HG03064 (cell line): ENCODE measurements at regions not wholly inside any gene's neighbourhood (a gene's known extent, or its start where the extent isn't known, plus 50 kb on each side); places are given as distances from the start of the nearest gene placed in this dataset.
"Not testable (repeated sequence)": the region's sequence is repeated elsewhere in the genome, so short reads cannot be mapped to it uniquely, and the experiment has no call there.

ENCODE experiments used
- ATAC-seq: cut with Tn5 transposase; IDR thresholded peaks from one replicate; pipeline ENCODE4 v1.9.1; 2021; ENCODE audit warnings: low read depth; ENCODE audit not compliant: unreplicated experiment

DNA sequence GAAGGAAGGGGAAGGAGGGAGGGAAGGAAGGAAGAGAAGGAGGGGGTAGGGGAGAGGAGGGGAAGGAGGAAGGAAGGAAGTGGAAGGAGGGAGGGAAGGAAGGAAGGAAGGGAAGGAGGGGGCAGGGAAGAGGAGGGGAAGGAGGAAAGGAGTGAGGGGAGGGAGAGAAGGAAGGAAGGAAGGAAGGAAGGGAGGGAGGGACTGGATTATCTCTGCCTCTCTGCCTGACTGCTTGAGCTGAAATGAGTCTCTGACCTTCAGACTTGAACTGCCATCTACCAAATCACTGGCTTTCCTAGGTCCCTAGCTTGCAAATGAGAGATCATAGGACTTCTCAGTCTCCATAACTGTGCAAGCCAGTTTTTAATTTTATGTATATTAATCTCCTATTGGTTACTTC lies 436.8 kb downstream of the PREX1 start:
- no peak for ATAC-seq

DNA sequence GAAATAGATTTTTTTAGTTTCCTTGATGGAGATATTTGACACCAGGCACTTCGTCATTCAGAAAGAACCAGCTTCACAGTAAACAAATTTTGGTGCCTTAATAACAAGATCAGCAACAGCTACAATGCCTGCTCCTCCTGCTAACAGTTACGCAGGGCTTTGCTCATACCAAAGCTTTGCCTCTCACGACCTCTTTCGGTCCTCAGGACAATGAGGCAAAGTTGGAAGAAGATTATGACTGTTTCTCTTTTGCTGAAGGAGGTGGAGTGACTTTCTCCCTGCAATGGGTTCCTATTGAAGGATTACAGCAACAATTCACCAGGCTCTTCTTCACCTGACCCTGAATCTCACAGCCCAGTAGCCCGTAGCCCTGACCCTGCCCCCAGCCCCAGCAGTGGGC lies 440.1 kb downstream of the PREX1 start:
- no peak for ATAC-seq

DNA sequence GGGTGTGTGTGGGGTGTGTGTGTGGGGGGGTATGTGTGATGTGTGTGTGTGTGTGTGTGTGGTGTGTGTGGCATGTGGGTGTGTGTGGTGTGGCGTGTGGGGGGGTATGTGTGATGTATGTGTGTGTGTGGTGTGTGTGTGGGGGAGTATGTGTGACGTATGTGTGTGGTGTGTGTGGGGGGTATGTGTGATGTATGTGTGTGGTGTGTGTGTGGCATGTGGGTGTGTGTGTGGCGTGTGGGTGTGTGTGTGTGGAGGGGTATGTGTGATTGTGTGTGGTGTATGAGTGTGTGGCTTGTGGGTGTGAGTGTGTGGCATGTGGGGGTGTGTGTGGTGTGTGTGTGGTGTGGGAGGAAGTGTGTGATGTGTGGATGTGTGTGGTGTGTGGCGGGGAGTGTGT lies 442.3 kb downstream of the PREX1 start:
- no peak for ATAC-seq

DNA sequence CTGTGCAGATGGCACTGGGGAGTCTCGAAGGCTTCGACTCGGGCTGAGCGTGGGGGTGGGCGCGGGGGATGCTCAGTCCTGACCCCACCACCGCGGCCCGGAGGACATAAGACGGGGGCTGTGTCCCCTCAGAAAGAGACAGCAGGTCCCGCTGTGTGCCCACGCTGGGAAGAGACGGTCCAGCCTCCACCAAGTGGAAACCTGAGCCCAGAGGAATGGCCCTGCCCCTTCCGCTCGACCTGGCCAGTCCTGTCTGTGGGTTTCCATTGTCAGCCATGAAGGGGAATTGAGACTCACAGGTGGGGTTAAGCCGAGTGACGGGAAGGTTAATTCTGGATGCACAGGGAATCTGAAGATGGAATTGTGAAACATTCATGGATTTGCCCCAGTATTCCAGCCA lies 442.7 kb downstream of the PREX1 start:
- ATAC-seq, result no peak

DNA sequence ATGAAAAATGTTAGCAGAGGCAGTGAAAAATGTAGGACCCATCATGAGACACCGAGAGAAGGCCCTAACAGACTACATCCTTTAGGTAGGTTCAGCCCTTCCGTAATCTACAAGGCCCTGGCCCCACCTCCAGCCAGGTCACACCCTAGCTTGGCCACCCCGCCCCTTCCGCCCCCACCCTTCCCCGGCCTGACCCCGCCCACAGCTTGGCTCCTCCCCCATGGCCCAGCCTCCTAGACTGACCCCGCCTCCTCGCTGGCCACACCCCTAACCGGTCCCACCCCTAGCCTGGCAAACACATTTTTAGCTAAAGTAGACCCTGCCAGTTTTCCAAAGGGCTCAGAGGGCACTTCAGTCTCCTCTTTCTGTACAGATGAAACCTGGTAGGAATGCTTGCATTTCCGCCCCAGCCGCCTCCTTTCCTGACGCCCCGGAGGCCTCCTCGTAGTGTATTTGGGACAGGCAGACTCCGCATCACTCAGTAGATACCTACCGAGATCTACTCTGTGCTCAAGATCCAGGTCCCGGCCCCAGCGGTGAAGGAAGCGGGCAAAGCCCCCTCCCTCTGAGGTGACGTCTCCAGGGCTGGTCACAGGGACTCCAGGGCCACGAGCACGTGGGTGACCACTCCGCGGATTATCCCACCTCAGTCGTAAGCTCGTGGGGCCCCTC lies 443.5 kb downstream of the PREX1 start:
- no peak for ATAC-seq

DNA sequence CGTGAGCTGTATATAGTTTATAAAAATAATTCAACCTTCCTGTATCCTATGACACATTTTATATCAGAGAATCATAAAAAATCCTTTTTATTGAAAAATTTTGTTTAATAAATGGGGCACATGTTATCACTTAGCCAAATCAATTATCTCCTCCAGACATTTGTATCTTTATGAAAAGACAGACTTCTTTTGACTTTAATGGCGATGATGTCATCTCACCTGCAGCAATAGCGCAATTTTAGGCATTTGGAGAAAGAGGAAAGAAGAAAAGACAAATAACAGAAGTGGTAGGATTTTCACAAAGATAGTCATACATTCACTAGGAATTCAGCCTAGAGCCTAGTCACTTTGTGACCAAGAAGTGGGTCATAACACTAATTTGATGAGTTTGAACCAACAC lies 444.5 kb downstream of the PREX1 start:
- no peak for ATAC-seq

DNA sequence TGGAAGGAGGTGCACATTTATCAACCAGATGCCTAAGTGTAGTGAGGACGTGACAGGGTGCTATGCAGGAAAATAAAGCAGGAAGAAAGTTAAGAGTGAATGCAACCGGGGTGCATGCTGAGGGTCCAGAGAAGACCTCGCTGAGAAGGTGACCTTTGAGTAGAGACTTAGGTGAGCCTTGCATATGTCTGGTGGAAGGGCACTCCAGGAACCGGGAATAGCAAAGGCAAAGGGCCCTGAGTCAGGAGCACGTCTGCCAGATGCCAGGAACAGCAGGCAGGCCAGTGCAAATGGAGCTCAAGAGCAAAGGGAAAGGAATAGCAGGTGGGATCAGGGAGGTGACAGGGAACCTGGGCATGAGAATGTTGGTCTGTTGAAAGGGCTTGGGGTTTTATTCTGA lies 445.5 kb downstream of the PREX1 start:
- ATAC-seq, result no peak

DNA sequence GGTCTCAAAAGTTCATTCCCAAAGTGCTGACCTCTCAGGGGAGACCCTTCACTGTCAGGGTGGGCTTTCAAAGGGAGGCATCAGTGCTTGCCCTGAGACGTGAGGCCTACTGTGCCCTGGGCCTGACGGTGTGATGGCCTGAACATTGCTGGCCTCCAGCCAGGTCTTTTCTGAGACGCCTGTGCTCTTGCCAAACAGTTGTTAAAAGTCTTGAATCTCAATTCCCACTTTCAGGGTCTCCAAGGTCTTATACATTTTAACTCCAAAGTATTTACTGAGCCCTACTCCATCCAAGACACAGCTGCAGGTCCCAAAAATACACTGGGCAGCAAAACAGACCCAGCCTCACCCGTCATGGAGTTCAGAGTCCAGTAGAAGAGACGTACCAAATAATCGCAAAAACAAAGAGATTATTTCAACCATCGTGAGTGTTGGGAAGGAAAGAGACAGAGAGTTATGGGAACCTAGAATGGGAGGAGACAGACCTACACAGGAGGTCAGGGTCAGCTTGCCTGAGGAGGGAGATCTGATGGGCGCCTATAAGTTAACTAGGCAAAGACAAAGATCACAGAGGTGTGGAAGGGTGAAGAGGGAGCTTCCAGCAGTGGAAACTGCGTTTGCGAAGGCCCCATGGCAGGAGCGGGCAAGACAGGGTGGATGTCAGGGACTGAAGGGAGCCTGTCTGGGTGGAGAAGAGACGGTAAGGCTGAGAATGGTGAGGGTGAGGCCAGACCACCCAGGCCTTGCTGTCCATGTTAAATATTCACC lies 446.3 kb downstream of the PREX1 start:
- no peak for ATAC-seq

DNA sequence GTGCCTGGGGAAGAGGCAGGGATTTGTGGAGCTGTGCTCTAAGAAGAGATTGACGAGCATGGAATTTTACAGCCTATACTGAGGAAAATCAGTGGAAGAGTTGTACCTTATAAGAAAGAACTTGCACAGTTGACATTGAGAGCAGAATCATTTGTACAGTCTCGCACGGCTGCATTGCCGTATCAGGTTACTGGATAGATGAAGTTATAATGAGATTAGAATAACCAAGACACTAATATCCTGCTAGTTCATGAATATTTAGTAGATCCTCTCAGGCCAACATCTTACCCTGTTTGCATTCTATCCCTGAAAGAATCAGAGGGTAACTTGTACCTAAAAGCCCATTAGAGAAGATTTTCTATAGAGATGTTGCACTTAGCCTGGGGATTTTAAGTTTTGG lies 447.1 kb downstream of the PREX1 start:
- ATAC-seq, result no peak

DNA sequence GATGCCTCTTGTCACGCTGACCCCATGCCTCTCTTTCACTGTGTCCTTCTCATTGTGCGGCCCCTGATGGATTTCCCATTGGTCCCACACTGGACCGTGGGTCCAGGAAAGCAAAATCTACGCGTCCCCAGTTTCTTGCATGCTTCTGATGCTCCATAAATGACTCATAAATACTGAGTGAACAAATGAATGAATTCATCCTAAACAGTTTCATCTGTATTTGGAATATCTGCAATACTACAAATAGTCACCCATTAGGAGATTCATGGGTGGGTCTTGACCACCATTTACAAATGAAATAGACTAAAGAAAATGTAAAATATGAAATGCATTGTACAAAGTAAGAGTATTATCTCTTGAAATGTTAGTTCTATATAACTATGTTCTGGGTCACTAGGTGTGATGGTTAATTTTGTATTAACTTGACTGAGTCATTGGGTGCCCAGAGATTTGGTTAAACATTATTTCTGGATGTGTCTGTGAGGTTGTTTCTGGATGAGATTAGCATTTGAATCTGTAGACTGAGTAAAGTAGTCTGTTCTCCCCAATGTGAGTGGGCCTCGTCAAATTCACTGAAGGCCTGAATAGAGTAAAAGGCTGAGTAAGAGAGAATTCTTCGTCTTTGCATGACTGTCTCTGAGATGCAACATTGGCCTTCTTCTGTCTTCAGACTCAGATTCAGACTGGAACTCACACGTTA lies 448.7 kb downstream of the PREX1 start:
- ATAC-seq, result no peak

DNA sequence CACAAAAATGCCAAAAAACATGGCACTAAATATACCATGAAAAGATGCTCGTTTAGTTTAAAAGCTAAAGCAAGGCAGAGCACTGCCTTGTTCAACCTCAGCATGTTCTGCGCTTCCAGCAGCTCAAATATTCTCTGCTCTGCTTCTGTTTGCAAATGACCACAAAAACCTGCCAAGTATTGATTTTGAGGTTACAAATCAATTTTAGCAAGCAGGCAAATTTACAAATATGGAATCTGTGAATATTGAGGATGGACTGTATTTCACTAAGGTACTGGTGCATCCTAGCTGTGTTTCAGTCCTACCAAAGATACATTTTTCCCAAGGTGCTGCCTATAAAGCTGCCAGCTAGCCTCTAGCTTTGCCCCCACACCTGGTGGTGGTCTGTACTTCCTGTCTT lies 449.9 kb downstream of the PREX1 start:
- ATAC-seq, result no peak

DNA sequence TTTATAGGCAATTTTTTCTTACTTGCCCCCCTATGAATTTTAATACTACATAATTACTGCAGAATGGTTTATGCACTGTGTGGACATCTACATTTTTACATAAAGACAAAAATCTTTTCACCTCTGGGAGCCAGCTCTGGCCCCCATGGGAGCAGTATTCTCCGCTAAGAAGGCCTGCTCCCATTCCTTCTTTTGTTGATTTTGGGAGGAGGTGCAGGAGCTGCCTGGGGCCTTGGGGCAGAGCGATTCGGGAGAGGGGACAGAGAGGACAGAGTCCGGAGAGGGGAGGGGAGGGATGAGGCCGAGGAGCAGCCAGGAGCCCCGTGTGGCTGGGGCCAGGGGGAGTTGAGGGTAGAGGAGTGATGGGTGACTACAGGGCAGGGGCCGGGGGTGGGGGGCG lies 452.0 kb downstream of the PREX1 start:
- no peak for ATAC-seq

DNA sequence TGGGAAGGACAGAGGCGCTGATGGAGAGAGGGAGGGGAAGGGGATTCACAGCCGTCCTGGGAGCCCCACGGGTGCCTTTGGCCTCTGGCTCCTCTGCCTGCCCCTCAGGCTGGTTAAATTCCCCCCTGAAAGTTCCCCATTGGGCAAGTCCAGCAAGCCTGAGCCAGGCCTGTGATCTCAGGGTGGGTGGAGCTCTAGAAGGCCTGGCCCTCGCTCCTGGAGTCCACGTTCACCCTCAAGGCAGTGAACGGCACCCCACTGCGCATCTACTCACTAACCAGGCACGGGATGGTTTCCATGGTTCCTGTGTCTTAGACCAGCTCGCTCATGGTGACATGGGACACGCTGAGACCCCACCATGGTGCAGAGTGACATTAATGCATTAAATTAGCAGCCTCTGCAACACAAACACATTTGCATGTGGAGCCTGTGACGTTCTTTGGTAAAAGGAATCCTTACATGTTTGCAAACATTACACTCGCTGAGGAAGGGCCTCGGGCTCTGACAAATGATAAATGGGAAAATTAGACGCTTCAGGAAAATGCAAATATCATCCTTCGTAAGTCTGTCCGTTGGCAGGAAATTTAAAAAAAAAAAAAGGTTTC lies 452.7 kb downstream of the PREX1 start:
- ATAC-seq, result no peak

DNA sequence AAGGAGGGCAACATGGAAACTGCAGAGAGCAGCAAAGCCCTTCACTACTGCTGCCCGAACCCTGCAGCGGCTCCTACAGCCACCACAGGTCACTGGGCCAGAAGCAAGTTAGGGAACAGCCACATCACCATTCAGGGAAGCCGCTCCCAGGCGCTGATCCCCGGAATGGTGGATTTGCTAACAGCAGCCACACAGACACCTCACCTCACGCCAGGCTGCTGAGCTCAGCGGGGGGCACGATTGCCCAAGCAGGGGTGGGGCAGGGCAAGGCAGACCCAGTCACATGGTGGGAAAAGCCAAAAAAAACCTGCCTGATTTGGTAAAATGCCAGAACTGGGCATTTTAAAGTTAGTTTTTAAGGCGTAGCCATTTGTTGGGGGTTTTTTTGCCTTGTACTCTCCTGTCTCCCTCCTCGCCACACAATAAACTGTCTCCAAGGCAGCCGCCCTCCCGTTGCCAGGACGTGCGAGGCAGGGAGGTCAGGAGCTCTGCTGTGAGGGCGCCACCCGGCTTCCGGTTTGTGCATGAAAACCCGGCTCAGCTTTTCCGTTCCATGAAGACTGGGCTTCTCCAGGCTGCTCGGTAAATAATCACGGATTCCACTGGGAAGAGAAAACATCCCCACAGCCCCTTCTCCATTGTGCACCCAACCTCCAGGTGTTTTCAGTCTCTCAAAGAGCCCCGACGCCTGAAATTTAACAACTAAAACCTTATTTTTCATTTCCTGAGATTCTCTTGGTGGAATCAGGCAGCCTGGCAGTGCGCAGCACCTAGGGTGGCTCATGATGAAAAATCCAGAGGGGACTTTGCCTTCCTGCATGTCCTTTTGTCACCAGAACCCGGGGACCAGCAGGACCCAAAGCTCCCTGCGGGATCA lies 453.5 kb downstream of the PREX1 start:
- not testable (repeated sequence) for ATAC-seq

DNA sequence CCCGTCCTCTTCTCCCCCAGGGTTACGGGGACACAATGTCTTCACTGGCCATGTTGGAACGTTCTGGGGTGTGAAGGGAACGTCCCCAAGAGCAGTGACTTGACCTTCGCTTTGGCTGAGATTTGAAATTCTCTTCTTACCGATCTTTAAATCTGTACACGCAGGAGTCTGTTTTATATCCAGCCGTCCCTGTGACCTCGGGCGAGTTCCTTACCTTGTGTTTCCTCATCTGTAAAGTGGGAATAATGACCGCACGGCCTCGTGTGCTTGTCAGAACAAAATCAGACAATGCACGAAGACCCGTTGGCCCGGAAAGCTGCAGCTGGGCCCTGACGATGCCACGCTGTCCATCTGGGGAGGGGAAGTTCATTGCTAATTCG lies 454.3 kb downstream of the PREX1 start:
- no peak for ATAC-seq

DNA sequence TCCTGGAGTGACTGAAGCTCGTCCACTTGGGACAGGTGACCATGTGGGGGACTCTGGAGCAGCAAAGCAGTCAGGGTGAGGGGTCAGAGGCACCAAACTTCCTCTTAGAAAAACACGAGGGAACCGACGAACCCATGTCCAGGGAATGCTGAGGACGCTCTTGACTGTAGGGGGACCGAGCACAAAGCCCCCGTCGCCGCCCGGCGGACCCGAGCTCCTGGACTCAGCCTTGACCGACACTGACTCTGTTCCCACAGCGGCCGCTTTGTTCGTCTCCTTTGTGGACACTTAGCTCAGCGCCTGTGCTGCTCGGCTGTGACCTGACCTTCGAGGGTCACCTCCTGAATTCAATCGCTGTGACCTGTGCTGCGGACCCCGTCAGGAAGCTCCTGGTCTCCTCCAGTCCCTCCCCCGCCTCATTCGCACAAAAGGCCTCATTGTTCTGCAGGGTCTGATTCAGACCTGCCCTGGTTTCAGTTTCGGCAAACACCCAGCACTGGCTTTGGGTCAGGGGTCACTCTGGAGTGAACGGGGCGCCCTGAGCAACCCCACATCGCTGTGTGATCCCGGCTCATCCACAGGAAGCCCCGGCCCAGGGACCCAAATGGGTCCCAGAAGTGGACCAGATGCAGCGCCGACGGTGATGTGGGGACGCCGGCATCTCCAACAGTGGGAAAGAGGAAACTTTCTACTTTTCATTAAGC lies 454.8 kb downstream of the PREX1 start:
- not testable (repeated sequence) for ATAC-seq

DNA sequence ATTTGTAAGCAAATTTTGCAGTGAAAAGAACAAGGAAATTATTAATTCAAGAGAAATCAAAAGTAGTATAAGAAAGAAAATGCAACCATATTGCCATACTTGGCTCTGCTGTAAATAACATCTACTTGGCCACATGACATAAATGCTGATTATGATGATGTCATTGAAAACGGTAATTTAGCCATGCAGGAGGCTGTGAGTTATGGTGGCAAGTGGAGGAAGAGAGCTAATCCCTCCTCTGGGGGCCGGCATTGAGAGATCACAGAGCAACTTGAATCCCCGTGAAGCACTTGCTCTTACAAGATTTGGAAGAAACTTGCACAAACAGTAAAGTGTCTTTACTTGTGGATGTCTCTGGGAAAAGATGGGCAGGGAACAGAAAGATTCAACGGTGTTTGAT lies 456.6 kb downstream of the PREX1 start:
- ATAC-seq, result no peak

DNA sequence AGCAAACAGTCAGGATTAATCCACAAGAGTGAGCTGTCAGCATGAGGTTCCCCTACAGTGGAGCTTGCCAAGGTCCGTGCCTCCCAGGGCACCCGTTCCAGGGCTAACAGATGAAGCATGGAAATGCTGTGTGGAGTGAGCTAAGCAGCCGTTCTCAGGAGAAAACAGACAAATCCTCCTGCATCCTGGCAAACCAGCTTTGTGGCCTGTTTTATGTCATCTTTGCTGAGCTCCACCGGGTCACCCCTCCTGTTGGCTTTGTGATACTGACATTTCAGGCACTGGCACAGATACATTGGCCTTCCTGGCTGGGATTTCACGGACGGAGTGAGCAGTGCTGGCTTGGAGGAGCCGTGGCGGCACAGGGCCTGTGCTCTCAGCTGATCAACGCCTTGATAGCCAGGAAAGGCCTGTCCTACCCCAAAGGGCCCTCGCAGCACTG lies 459.2 kb downstream of the PREX1 start:
- ATAC-seq, result not testable (repeated sequence)

DNA sequence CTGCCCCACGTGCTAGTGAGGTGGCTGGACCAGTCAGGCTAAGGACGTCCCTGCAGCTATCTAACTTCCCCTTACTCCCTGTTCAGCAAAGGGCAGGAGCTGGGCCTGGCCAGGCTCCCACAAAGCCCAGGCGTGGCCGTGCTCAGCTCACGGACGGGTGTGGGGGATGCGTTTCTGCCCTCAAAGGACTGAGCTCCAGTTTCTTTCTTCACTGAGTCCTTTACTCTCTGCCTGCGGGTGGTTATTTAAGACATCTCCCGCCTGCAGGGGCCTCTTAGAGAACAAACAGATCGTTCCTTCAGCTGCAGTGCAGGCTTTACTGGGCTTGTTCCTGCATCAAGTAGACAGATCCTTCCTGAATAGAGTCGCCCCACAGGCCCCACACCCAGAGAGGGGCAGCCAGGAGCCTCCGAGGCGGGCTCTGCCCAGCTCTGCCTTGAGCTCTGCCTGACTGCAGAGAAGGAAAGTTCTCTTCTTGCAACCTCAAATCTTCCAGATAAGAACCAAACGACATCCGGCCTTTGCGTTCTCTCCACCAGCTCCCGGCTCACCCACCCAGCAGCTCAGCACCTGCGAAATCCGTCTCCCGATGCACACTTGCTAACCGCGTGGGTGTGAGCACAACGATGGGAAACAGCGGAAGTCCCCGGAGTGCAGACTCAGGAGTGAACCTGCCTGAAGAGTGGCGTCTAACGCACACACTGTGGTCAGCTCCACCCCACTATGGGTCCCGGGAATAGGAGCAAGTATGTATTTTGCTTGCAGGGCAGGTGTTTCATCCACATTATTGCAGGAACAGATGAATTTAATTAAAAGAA lies 460.0 kb downstream of the PREX1 start:
- ATAC-seq, result not testable (repeated sequence)
